ENCODE measurements at regions not wholly inside any gene's neighbourhood (a gene's known extent, or its start where the extent isn't known, plus 50 kb on each side); places are given as distances from the start of the nearest gene placed in this dataset.

GRCh38 chr18:78510636-78511035 is 469.0 kb upstream of the SALL3 start:
- in situ Hi-C loops (cut with MboI): no loop called here
- no peak for DNase-seq
- Histone ChIP-seq H3K9me3 (ENCODE audit: low read depth) (no peaks in the 10 kb centered on the region), H3K4me1 (ENCODE audit: insufficient read depth) (no peaks in the 10 kb centered on the region), H3K4me2 (ENCODE audit: unreplicated experiment) (no peak overlapping the region), H3K79me2 (ENCODE audit: insufficient read depth) (no peaks in the 10 kb centered on the region), H4K20me1 (ENCODE audit: insufficient read depth) (no peaks in the 10 kb centered on the region), H3K9ac (no peak overlapping the region), H3K36me3 (ENCODE audit: low read depth) (no peaks in the 10 kb centered on the region), H3F3A (ENCODE audit: insufficient read depth) (no peaks in the 10 kb centered on the region), H3K27ac (no peak overlapping the region), H3K27me3 (replicated peaks; ENCODE audit: insufficient read depth) (no peaks in the 10 kb centered on the region), H3K4me3 (no peak overlapping the region), H3K9me2 (ENCODE audit: insufficient read depth) (no peaks in the 10 kb centered on the region), H2AFZ (no peak overlapping the region)
- TF ChIP-seq EZH2phosphoT487 (IDR thresholded peaks at IDR 0.05; ENCODE audit: insufficient read depth, low read depth): no peak
- no peak for TF ChIP-seq EZH2 (IDR thresholded peaks at IDR 0.05; ENCODE audit: insufficient read depth, poor library complexity, severe bottlenecking)
- WGBS, 2 experiments (ENCODE audit: low coverage in 1 of 2, low lambda C conversion rate in 2 of 2, missing lambda C conversion rate in 2 of 2): 5% methylated on average over 7 of the region's 7 CpGs

- Histone ChIP-seq H4K20me1 (ENCODE audit: insufficient read depth) (no peaks in the 10 kb centered on the region), H3K27ac (no peak overlapping the region), H3K4me1 (ENCODE audit: insufficient read depth) (no peaks in the 10 kb centered on the region), H3F3A (ENCODE audit: insufficient read depth) (no peaks in the 10 kb centered on the region), H3K9me2 (ENCODE audit: insufficient read depth) (no peaks in the 10 kb centered on the region), H3K4me3 (no peak overlapping the region), H3K9ac (no peak overlapping the region), H3K79me2 (ENCODE audit: insufficient read depth) (no peaks in the 10 kb centered on the region), H3K9me3 (ENCODE audit: low read depth) (no peaks in the 10 kb centered on the region), H3K36me3 (ENCODE audit: low read depth) (no peaks in the 10 kb centered on the region), H3K27me3 (replicated peaks; ENCODE audit: insufficient read depth) (no peaks in the 10 kb centered on the region), H3K4me2 (ENCODE audit: unreplicated experiment) (no peak overlapping the region), H2AFZ (no peak overlapping the region)
- no peak for DNase-seq
- 40 to 46% methylated on average over 24 of the region's 24 CpGs for WGBS, 2 experiments (ENCODE audit: low coverage in 1 of 2, low lambda C conversion rate in 2 of 2, missing lambda C conversion rate in 2 of 2)
- in situ Hi-C loops (cut with MboI): no loop called here
- TF ChIP-seq EZH2 (IDR thresholded peaks at IDR 0.05; ENCODE audit: insufficient read depth, poor library complexity, severe bottlenecking): no peak
- TF ChIP-seq EZH2phosphoT487 (IDR thresholded peaks at IDR 0.05; ENCODE audit: insufficient read depth, low read depth): no peak
Observed at GRCh38 chr18:78511666-78512601, 467.7 kb upstream of the SALL3 start.

DNA sequence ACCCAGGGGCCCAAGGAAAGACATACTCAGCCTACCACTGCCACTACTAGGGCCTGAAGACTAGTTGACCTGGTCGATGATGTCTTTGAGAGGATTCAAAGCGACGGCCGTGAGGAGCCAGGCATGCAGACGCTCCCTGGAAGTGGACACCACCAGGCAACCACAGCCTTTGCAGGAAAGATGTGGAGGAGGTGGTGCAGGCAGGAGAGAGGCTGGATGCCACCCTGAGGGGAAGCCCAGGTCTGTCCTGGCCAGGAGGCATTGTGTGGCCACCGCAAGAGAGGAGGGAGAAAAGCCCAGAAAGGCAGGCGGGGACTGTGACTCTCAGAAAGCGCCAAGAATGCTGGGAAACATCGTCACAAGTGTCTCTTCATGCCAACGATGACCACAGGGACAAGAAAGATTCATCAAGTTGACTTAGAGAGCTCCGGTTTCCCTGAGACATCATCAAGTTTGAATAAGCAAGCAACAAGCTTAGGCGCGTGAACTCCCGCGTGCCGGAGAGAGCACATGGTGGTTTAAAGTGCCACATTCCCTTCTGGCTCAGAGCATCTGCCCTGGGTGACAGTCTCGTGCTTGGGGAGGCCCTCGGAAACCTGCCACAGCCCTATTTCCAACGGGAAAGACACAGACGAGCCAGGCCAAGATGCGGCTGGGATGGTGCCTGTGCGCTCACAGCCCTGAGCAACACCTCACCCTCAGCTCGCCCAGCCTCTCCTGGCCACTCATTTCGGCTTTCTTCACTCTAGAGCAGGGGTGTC is 464.5 kb upstream of the SALL3 start:
- Histone ChIP-seq H3K36me3 (ENCODE audit: low read depth) (no peaks in the 10 kb centered on the region), H3K9ac (no peak overlapping the region), H3K9me2 (ENCODE audit: insufficient read depth) (no peaks in the 10 kb centered on the region), H3F3A (ENCODE audit: insufficient read depth) (no peaks in the 10 kb centered on the region), H3K27me3 (replicated peaks; ENCODE audit: insufficient read depth) (no peaks in the 10 kb centered on the region), H3K79me2 (ENCODE audit: insufficient read depth) (no peaks in the 10 kb centered on the region), H4K20me1 (ENCODE audit: insufficient read depth) (no peaks in the 10 kb centered on the region), H3K27ac (no peak overlapping the region), H2AFZ (no peak overlapping the region), H3K4me1 (ENCODE audit: insufficient read depth) (no peaks in the 10 kb centered on the region), H3K4me3 (no peak overlapping the region), H3K9me3 (ENCODE audit: low read depth) (no peaks in the 10 kb centered on the region), H3K4me2 (ENCODE audit: unreplicated experiment) (no peak overlapping the region)
- TF ChIP-seq EZH2 (IDR thresholded peaks at IDR 0.05; ENCODE audit: insufficient read depth, poor library complexity, severe bottlenecking): no peak
- TF ChIP-seq EZH2phosphoT487 (IDR thresholded peaks at IDR 0.05; ENCODE audit: insufficient read depth, low read depth): no peak
- in situ Hi-C loops (cut with MboI): no loop called here
- 55% methylated on average over 24 of the region's 24 CpGs for WGBS, 2 experiments (ENCODE audit: low coverage in 1 of 2, low lambda C conversion rate in 2 of 2, missing lambda C conversion rate in 2 of 2)
- no peak for DNase-seq

DNA sequence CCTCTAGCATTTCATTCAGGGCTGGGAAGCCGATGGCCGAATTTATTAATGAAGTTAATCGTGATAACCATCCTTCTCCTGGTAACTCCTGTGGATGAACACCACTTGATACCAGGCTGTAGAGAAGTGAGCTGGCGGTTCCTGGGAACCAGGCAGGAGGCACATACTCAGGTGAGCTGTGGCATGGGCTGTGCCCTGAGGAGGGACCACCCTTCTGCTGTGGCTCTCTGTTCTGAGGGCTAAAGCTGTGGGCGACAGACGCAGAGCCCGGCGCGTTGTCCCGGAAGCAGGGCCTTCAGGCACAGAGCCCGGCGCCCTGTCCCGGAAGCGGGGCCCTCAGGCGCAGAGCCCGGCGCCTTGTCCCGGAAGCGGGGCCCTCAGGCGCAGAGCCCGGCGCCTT is 462.3 kb upstream of the SALL3 start:
- no peak overlapping the region for H3K9ac ChIP-seq
- H3K9me2 ChIP-seq (ENCODE audit: insufficient read depth): no peaks in the 10 kb centered on the region
- no peak overlapping the region for H3K27ac ChIP-seq
- no peak overlapping the region for H2AFZ ChIP-seq
- H3K9me3 ChIP-seq (ENCODE audit: low read depth): no peaks in the 10 kb centered on the region
- H3K27me3 ChIP-seq (replicated peaks; ENCODE audit: insufficient read depth): no peaks in the 10 kb centered on the region
- no peaks in the 10 kb centered on the region for H3F3A ChIP-seq (ENCODE audit: insufficient read depth)
- H4K20me1 ChIP-seq (ENCODE audit: insufficient read depth): no peaks in the 10 kb centered on the region
- no peaks in the 10 kb centered on the region for H3K36me3 ChIP-seq (ENCODE audit: low read depth)
- in situ Hi-C loops (cut with MboI): no loop called here
- no peaks in the 10 kb centered on the region for H3K79me2 ChIP-seq (ENCODE audit: insufficient read depth)
- no peak overlapping the region for H3K4me3 ChIP-seq
- no peak for DNase-seq
- no peak for TF ChIP-seq EZH2phosphoT487 (IDR thresholded peaks at IDR 0.05; ENCODE audit: insufficient read depth, low read depth)
- no peak for TF ChIP-seq EZH2 (IDR thresholded peaks at IDR 0.05; ENCODE audit: insufficient read depth, poor library complexity, severe bottlenecking)
- no peak overlapping the region for H3K4me2 ChIP-seq (ENCODE audit: unreplicated experiment)
- no peaks in the 10 kb centered on the region for H3K4me1 ChIP-seq (ENCODE audit: insufficient read depth)
- 76 to 80% methylated on average over 18 to 22 of the region's 22 CpGs for WGBS, 2 experiments (ENCODE audit: low coverage in 1 of 2, low lambda C conversion rate in 2 of 2, missing lambda C conversion rate in 2 of 2)
